ENCODE measurements at regions not wholly inside any gene's neighbourhood (a gene's known extent, or its start where the extent isn't known, plus 50 kb on each side); places are given as distances from the start of the nearest gene placed in this dataset.

- no peak for DNase-seq (ENCODE audit: low read depth)
Observed at GRCh38 chr13:42720858-42721219, 60.5 kb upstream of the FAM216B start.

GRCh38 chr13:42722883-42723539, 58.4 kb upstream of the FAM216B start:
- no peak for DNase-seq (ENCODE audit: low read depth)

- no peak for DNase-seq (ENCODE audit: low read depth)
Observed at GRCh38 chr13:42728507-42729180, 52.7 kb upstream of the FAM216B start.

GRCh38 chr13:42729857-42730402, 51.5 kb upstream of the FAM216B start:
- DNase-seq (ENCODE audit: low read depth), result no peak

All from HT1080 (cell line).